ENCODE measurements at regions not wholly inside any gene's neighbourhood (a gene's known extent, or its start where the extent isn't known, plus 50 kb on each side); places are given as distances from the start of the nearest gene placed in this dataset.

GRCh38 chr5:72000707-72001106, 106.6 kb upstream of the MAP1B start:
- DNase-seq (no peak), ATAC-seq (no peak)
- no peaks in the 10 kb centered on the region for H3K4me1 ChIP-seq
- H3K27me3 ChIP-seq = no peaks in the 10 kb centered on the region
- H3K27ac ChIP-seq = no peak overlapping the region
- 91 to 94% (median 92%) methylated on average over 1 of the region's 1 CpG for WGBS, 4 donors
- H3K9me3 ChIP-seq = no peaks in the 10 kb centered on the region
- no peaks in the 10 kb centered on the region for H3K36me3 ChIP-seq
- TF ChIP-seq CTCF (IDR thresholded peaks at IDR 0.05) (no peak), POLR2A (IDR thresholded peaks at IDR 0.05) (no peak)
- no peak overlapping the region for H3K4me3 ChIP-seq
- intact Hi-C loops (cut with DNase I) = no loop called here

GRCh38 chr5:72005671-72006070, 101.6 kb upstream of the MAP1B start:
- no peaks in the 10 kb centered on the region for H3K36me3 ChIP-seq
- DNase-seq (no peak), ATAC-seq (no peak)
- no peaks in the 10 kb centered on the region for H3K27me3 ChIP-seq
- no peak overlapping the region for H3K27ac ChIP-seq
- H3K4me3 ChIP-seq = no peak overlapping the region
- TF ChIP-seq CTCF (IDR thresholded peaks at IDR 0.05) = no peak
- no peak for TF ChIP-seq POLR2A (IDR thresholded peaks at IDR 0.05)
- intact Hi-C loops (cut with DNase I) = no loop called here
- H3K9me3 ChIP-seq = no peaks in the 10 kb centered on the region
- H3K4me1 ChIP-seq = no peaks in the 10 kb centered on the region

DNA sequence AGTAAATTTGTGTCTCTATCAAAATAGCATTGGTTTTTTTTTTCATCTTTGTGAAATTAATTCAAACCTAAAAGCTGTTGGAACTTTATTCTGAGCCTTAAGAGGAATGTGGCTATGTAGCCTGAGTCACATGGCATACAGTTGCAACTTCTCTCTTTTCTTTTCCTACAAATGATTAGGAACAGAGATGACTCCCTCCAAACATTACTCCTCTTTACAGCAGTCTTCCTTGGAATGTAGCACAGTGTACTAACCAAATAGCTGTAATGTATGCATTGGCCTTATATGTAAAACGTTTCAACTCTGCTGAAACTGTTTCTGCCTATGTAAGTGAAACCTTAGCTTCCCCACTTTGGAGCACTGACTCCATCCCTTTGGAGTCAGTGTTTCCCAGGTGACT, 100.9 kb upstream of the MAP1B start:
- TF ChIP-seq CTCF (IDR thresholded peaks at IDR 0.05) (no peak), POLR2A (IDR thresholded peaks at IDR 0.05) (no peak)
- H3K4me1 ChIP-seq = no peaks in the 10 kb centered on the region
- no peak overlapping the region for H3K4me3 ChIP-seq
- no peak overlapping the region for H3K27ac ChIP-seq
- no peaks in the 10 kb centered on the region for H3K36me3 ChIP-seq
- H3K27me3 ChIP-seq = no peaks in the 10 kb centered on the region
- DNase-seq (no peak), ATAC-seq (no peak)
- no peaks in the 10 kb centered on the region for H3K9me3 ChIP-seq
- 32 to 64% (median 43%) methylated on average over 1 of the region's 1 CpG for WGBS, 4 donors
- intact Hi-C loops (cut with DNase I) = no loop called here

GRCh38 chr5:72007336-72008111, 99.8 kb upstream of the MAP1B start:
- ATAC-seq (no peak), DNase-seq (no peak)
- Histone ChIP-seq H3K4me3 (no peak overlapping the region), H3K4me1 (no peaks in the 10 kb centered on the region), H3K9me3 (no peaks in the 10 kb centered on the region), H3K27me3 (no peaks in the 10 kb centered on the region), H3K36me3 (no peaks in the 10 kb centered on the region), H3K27ac (no peak overlapping the region)
- WGBS, 4 donors = 76 to 84% (median 82%) methylated on average over 7 of the region's 7 CpGs
- intact Hi-C loops (cut with DNase I) = no loop called here
- TF ChIP-seq POLR2A (IDR thresholded peaks at IDR 0.05) (no peak), CTCF (IDR thresholded peaks at IDR 0.05) (no peak)
